Panc1 (cell line): ENCODE measurements at regions not wholly inside any gene's neighbourhood (a gene's known extent, or its start where the extent isn't known, plus 50 kb on each side); places are given as distances from the start of the nearest gene placed in this dataset.

Experiments used
- ATAC-seq: fragments of 200-7000 bp; cut with Tn5 transposase; 2 replicates; pipeline ENCODE4 v1.9.1; 2020; ENCODE audit warnings: mild to moderate bottlenecking, moderate library complexity
- BruUV-seq: library from RNA; stranded (reverse); fragments of 400-500 nt; replicated peaks from 2 replicates; lab custom pipeline; 2021; lab: Mats Ljungman, UMichigan
- CTCF ChIA-PET: fragments of 300-600 bp; sonication (Branson Sonifier 250); formaldehyde crosslinking; loops from one replicate; lab custom pipeline; 2022; ENCODE audit warnings: antibody characterized with exemption; lab: Charles Lee
- POLR2A ChIA-PET: fragments of 300-600 bp; sonication (Branson Sonifier 250); formaldehyde crosslinking; loops from one replicate; lab custom pipeline; 2022; ENCODE audit warnings: antibody characterized with exemption; lab: Charles Lee
- DNase-seq: peaks from one replicate; pipeline ENCODE4 v3.0.0-alpha.2; 2010; ENCODE audit warnings: low read depth, low spot score
- H3K27ac ChIP-seq: 2 replicates; pipeline ENCODE4 v1.5.1; 2011; ENCODE audit warnings: mild to moderate bottlenecking, low read length, inconsistent platforms
- H3K27me3 ChIP-seq: fragments of 200-500 bp; sonication (Bioruptor generic); 2 replicates; pipeline ENCODE4 v1.6.0; 2014; ENCODE audit warnings: low read length, inconsistent platforms; ENCODE audit not compliant: control insufficient read depth, insufficient read depth
- H3K36me3 ChIP-seq: fragments of 200-500 bp; sonication (Bioruptor generic); 2 replicates; pipeline ENCODE4 v1.5.1; 2014; ENCODE audit warnings: inconsistent platforms, mild to moderate bottlenecking, low read length, moderate library complexity; ENCODE audit not compliant: control insufficient read depth, insufficient read depth
- H3K4me1 ChIP-seq: 2 replicates; pipeline ENCODE4 v1.5.1; 2011; ENCODE audit warnings: inconsistent platforms, mild to moderate bottlenecking, low read length, moderate library complexity; ENCODE audit not compliant: control insufficient read depth, insufficient read depth
- H3K4me3 ChIP-seq, 2 experiments: 2 replicates each; pipeline ENCODE4 v1.5.1; 2011 to 2012; ENCODE audit warnings: low read depth in 2 of 2, low read length in 2 of 2, mild to moderate bottlenecking in 2 of 2, inconsistent platforms in 1 of 2, moderate library complexity in 1 of 2
- H3K9me3 ChIP-seq: fragments of 200-500 bp; sonication (Bioruptor generic); 2 replicates; pipeline ENCODE4 v1.5.1; 2014; ENCODE audit warnings: low read depth, mild to moderate bottlenecking, inconsistent platforms, low read length, moderate library complexity; ENCODE audit not compliant: control insufficient read depth, insufficient read depth
- POLR2AphosphoS5 ChIP-seq: IDR thresholded peaks from 2 replicates; pipeline ENCODE4 v1.6.1; 2012; ENCODE audit warnings: mild to moderate bottlenecking, low read depth, low read length, moderate library complexity
- REST ChIP-seq, 2 experiments: IDR thresholded peaks; 2 replicates each; pipeline ENCODE4 v1.6.1; 2011 to 2012; ENCODE audit warnings: low read depth in 2 of 2, control low read depth in 1 of 2, low read length in 1 of 2, mild to moderate bottlenecking in 1 of 2, moderate library complexity in 1 of 2; ENCODE audit not compliant: insufficient read depth in 1 of 2
- SIN3A ChIP-seq: IDR thresholded peaks from 2 replicates; pipeline ENCODE4 v1.6.1; 2012; ENCODE audit warnings: low read depth, mild to moderate bottlenecking, low read length, moderate library complexity, borderline replicate concordance; ENCODE audit not compliant: insufficient read depth
- TCF7L2 ChIP-seq: IDR thresholded peaks from 2 replicates; pipeline ENCODE4 v1.6.1; 2011; ENCODE audit warnings: mild to moderate bottlenecking, low read depth, low read length, inconsistent platforms
- in situ Hi-C: cut with HindIII; loops from 2 replicates; pipeline ENCODE4 v1.10.0; 2016; ENCODE audit warnings: low sequenced_read_pairs, low pct_unique_long_range_greater_than_20kb
- intact Hi-C: fragments of 100-400 bp; cut with micrococcal nuclease; formaldehyde crosslinking; loops from one replicate; pipeline ENCODE4 v1.10.0; 2022; ENCODE audit not compliant: unreplicated experiment
- TF ChIP-seq, protein P1 (sequence below): fragments of 450-650 bp; IDR thresholded peaks from 2 replicates; pipeline ENCODE4 v1.5.1; 2017; ENCODE audit warnings: mild to moderate bottlenecking

GRCh38 chr4:171288816-171289432 lies 524.3 kb upstream of the GALNTL6 start:
- Histone ChIP-seq H3K4me3 (no peak overlapping the region), H3K27ac (no peak overlapping the region), H3K36me3 (no peaks in the 10 kb centered on the region), H3K9me3 (no peaks in the 10 kb centered on the region), H3K27me3 (no peaks in the 10 kb centered on the region), H3K4me1 (no peaks in the 10 kb centered on the region)
- TF ChIP-seq TCF7L2, result no peak
- no peak for TF ChIP-seq REST (IDR thresholded peaks at IDR 0.05; ENCODE audit: insufficient read depth in 1 of 2, low read depth in 2 of 2, low read length in 1 of 2)
- TF ChIP-seq SIN3A, result no peak
- TF ChIP-seq, protein P1, sequence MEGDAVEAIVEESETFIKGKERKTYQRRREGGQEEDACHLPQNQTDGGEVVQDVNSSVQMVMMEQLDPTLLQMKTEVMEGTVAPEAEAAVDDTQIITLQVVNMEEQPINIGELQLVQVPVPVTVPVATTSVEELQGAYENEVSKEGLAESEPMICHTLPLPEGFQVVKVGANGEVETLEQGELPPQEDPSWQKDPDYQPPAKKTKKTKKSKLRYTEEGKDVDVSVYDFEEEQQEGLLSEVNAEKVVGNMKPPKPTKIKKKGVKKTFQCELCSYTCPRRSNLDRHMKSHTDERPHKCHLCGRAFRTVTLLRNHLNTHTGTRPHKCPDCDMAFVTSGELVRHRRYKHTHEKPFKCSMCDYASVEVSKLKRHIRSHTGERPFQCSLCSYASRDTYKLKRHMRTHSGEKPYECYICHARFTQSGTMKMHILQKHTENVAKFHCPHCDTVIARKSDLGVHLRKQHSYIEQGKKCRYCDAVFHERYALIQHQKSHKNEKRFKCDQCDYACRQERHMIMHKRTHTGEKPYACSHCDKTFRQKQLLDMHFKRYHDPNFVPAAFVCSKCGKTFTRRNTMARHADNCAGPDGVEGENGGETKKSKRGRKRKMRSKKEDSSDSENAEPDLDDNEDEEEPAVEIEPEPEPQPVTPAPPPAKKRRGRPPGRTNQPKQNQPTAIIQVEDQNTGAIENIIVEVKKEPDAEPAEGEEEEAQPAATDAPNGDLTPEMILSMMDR, result no peak
- no peak for TF ChIP-seq POLR2AphosphoS5
- no TSS peak for BruUV-seq
- CTCF ChIA-PET, result no interaction called here
- intact Hi-C loops, result no loop called here
- DNase-seq (no peak), ATAC-seq (no peak)
- POLR2A ChIA-PET, result no interaction called here
- in situ Hi-C loops, result no loop called here

- Histone ChIP-seq H3K9me3 (no peaks in the 10 kb centered on the region), H3K36me3 (no peaks in the 10 kb centered on the region), H3K4me3 (no peak overlapping the region), H3K27me3 (no peaks in the 10 kb centered on the region), H3K4me1 (no peaks in the 10 kb centered on the region), H3K27ac (no peak overlapping the region)
- no peak for DNase-seq
- intact Hi-C loops, result no loop called here
- ChIA-PET POLR2A (no interaction called here), CTCF (no interaction called here)
- in situ Hi-C loops, result no loop called here
- BruUV-seq, result no TSS peak
- TF ChIP-seq, protein P1, result no peak
- TF ChIP-seq SIN3A (no peak), POLR2AphosphoS5 (no peak), REST (IDR thresholded peaks at IDR 0.05; ENCODE audit: insufficient read depth in 1 of 2, low read depth in 2 of 2, low read length in 1 of 2) (no peak)
- no peak for ATAC-seq
These were observed 531.8 kb upstream of the GALNTL6 start for GRCh38 chr4:171281359-171281758.
